AG04450 (cell line): ENCODE measurements at regions not wholly inside any gene's neighbourhood (a gene's known extent, or its start where the extent isn't known, plus 50 kb on each side); places are given as distances from the start of the nearest gene placed in this dataset.

Experiments used
- CTCF ChIA-PET: fragments of 300-600, 350-600 bp; formaldehyde crosslinking; extraction: SDS; loops from one replicate; lab custom pipeline; 2022; ENCODE audit warnings: antibody characterized with exemption, inconsistent platforms; lab: Charles Lee
- POLR2A ChIA-PET: fragments of 350-600 bp; formaldehyde crosslinking; extraction: SDS; loops from one replicate; lab custom pipeline; 2021; ENCODE audit warnings: antibody characterized with exemption, inconsistent platforms; lab: Yijun Ruan, JAX
- DNase-seq: peaks from one replicate; pipeline ENCODE4 v3.0.0-alpha.2; 2011; ENCODE audit warnings: low read depth, low spot score
- H3K27ac ChIP-seq: one replicate; pipeline ENCODE4 v1.5.1; 2012; ENCODE audit warnings: low read depth, low read length, control low read depth
- H3K27me3 ChIP-seq: one replicate; pipeline ENCODE4 v1.6.0; 2012; ENCODE audit warnings: low read length; ENCODE audit not compliant: control insufficient read depth, insufficient read depth
- H3K4me3 ChIP-seq: 2 replicates; pipeline ENCODE4 v1.5.1; 2011; ENCODE audit warnings: mild to moderate bottlenecking, low read depth, low read length, control low read depth
- H3K9me3 ChIP-seq: 2 replicates; pipeline ENCODE4 v1.5.1; 2012; ENCODE audit warnings: low read length; ENCODE audit not compliant: control insufficient read depth, insufficient read depth
- CTCF ChIP-seq: IDR thresholded peaks from 2 replicates; pipeline ENCODE4 v1.5.1; 2011; ENCODE audit warnings: low read depth, low read length, control low read depth, inconsistent platforms

GRCh38 chr1:234554218-234554697 is 55.7 kb downstream of the IRF2BP2 start:
- POLR2A ChIA-PET: no interaction called here
- no peaks in the 10 kb centered on the region for H3K27me3 ChIP-seq
- no peak overlapping the region for H3K27ac ChIP-seq
- no peaks in the 10 kb centered on the region; the same call in 1 of the 2 replicates for H3K9me3 ChIP-seq
- DNase-seq: no peak
- no peak overlapping the region for H3K4me3 ChIP-seq
- no peak for TF ChIP-seq CTCF
- CTCF ChIA-PET: interaction anchor here (0.6 to 1.1 kb wide), 2 partner anchors 67 to 538 kb away, joined by 3 read pairs; no protein-coding TSS in a partner anchor

- Histone ChIP-seq H3K9me3 (no peaks in the 10 kb centered on the region; the same call in 1 of the 2 replicates), H3K27me3 (no peaks in the 10 kb centered on the region), H3K4me3 (no peak overlapping the region), H3K27ac (peak overlapping the region; percentile 12)
- POLR2A ChIA-PET: interaction anchor here (0.7 to 1.3 kb wide), 3 partner anchors 9 to 57 kb away, joined by 3 to 6 read pairs (median 3); no protein-coding TSS in a partner anchor
- CTCF ChIA-PET: interaction anchor here (0.6 to 1.8 kb wide), 3 partner anchors 44 to 539 kb away, joined by 3 to 5 read pairs (median 3); no protein-coding TSS in a partner anchor
- DNase-seq: no peak
- no peak for TF ChIP-seq CTCF
Measured at GRCh38 chr1:234553240-234554188, 56.5 kb downstream of the IRF2BP2 start.

- POLR2A ChIA-PET: interaction anchor here (0.7 kb wide), 1 partner anchor 27 kb away, joined by 3 read pairs; no protein-coding TSS in a partner anchor
Measured at GRCh38 chr1:234551032-234551378, 59.0 kb downstream of the IRF2BP2 start.

GRCh38 chr1:234550341-234551031 is 59.5 kb downstream of the IRF2BP2 start:
- Histone ChIP-seq H3K4me3 (no peak overlapping the region), H3K9me3 (no peaks in the 10 kb centered on the region; the same call in 1 of the 2 replicates), H3K27ac (no peak overlapping the region), H3K27me3 (no peaks in the 10 kb centered on the region)
- POLR2A ChIA-PET: no interaction called here
- CTCF ChIA-PET: interaction anchor here (0.6 kb wide), 1 partner anchor 9 kb away, joined by 3 read pairs; no protein-coding TSS in a partner anchor
- no peak for TF ChIP-seq CTCF
- no peak for DNase-seq

More at GRCh38 chr1:234551032-234551378, 59.0 kb downstream of the IRF2BP2 start:
- no peak for TF ChIP-seq CTCF
- no peak overlapping the region for H3K27ac ChIP-seq
- no peaks in the 10 kb centered on the region; the same call in 1 of the 2 replicates for H3K9me3 ChIP-seq
- H3K27me3 ChIP-seq: no peaks in the 10 kb centered on the region
- no peak for DNase-seq
- CTCF ChIA-PET: no interaction called here
- no peak overlapping the region for H3K4me3 ChIP-seq
